ENCODE measurements at regions not wholly inside any gene's neighbourhood (a gene's known extent, or its start where the extent isn't known, plus 50 kb on each side); places are given as distances from the start of the nearest gene placed in this dataset.
A peak's percentile ranks its signal among the peaks of the same experiment; 100 is the strongest.

DNA sequence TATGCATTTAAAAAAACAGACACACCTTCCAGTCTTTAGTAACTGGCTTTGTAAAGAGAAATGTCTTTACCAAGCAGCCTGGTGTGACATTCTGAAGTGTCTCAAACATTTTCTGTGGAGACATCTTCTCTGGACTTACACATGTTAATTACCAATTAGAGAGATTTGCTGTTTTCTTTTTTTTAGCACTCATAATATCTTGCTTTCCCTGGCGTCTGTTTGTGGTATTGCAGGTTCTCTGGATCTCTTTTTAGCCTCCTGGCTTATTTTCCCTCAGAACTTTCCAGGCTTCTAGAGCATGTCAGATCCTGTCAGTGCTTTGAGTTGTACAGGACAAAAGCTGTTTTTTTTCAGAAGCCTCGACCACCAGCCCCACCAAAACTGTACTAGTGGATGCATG is 92.5 kb downstream of the MSX2 start:
- Mint-ChIP-seq H3K27ac (no peak overlapping the region), H3K9me3 (peaks cover 11% of the 10 kb centered on the region), H3K4me1 (no peaks in the 10 kb centered on the region), H3K36me3 (peaks cover 2% of the 10 kb centered on the region; the same call in 1 of the 2 replicates), H3K27me3 (ENCODE audit: low read depth) (no peaks in the 10 kb centered on the region), H3K4me3 (no peak overlapping the region)
- ATAC-seq (no peak), DNase-seq (ENCODE audit: low spot score) (no peak)
- ChIA-PET POLR2A (no interaction called here), CTCF (no interaction called here)
- TF ChIP-seq ZNF138 (CRISPR knock-in tag; conservative IDR thresholded peaks at IDR 0.05), result no peak
- TF ChIP-seq, protein P1, sequence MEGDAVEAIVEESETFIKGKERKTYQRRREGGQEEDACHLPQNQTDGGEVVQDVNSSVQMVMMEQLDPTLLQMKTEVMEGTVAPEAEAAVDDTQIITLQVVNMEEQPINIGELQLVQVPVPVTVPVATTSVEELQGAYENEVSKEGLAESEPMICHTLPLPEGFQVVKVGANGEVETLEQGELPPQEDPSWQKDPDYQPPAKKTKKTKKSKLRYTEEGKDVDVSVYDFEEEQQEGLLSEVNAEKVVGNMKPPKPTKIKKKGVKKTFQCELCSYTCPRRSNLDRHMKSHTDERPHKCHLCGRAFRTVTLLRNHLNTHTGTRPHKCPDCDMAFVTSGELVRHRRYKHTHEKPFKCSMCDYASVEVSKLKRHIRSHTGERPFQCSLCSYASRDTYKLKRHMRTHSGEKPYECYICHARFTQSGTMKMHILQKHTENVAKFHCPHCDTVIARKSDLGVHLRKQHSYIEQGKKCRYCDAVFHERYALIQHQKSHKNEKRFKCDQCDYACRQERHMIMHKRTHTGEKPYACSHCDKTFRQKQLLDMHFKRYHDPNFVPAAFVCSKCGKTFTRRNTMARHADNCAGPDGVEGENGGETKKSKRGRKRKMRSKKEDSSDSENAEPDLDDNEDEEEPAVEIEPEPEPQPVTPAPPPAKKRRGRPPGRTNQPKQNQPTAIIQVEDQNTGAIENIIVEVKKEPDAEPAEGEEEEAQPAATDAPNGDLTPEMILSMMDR (IDR thresholded peaks at IDR 0.05), result peak; percentile 46; the same call in 1 of the 2 replicates

DNA sequence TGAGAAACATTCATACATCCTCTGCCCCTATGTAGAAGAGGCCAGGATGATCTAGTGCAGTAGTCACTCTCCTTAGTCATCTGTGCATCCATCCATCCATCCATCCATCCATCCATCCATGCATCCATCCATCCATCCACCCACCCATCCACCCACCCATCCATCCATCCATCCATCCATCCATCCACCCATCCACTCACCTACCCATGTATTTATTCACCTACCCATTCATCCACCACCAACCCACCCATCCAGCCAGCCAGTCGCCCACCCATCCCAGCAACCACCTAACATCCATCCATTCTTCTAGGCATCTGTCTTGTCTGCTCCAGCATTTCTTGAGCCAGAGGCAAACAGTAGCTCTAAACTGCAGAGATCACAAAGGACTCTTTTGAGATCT is 87.1 kb downstream of the MSX2 start:
- Mint-ChIP-seq H3K9me3 (peaks cover 5% of the 10 kb centered on the region), H3K4me3 (no peak overlapping the region), H3K4me1 (peaks cover 8% of the 10 kb centered on the region; the same call in 1 of the 2 replicates), H3K27me3 (ENCODE audit: low read depth) (no peaks in the 10 kb centered on the region), H3K36me3 (no peaks in the 10 kb centered on the region; the same call in 1 of the 2 replicates), H3K27ac (no peak overlapping the region)
- TF ChIP-seq, protein P2, sequence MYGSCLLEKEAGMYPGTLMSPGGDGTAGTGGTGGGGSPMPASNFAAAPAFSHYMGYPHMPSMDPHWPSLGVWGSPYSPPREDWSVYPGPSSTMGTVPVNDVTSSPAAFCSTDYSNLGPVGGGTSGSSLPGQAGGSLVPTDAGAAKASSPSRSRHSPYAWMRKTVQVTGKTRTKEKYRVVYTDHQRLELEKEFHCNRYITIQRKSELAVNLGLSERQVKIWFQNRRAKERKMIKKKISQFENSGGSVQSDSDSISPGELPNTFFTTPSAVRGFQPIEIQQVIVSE (CRISPR knock-in tag; IDR thresholded peaks at IDR 0.05; ENCODE audit: borderline replicate concordance), result no peak
- no peak for TF ChIP-seq GRHL2 (CRISPR knock-in tag; IDR thresholded peaks at IDR 0.05; ENCODE audit: insufficient replicate concordance, severe bottlenecking)
- TF ChIP-seq CREB1 (CRISPR knock-in tag; IDR thresholded peaks at IDR 0.05), result no peak
- TF ChIP-seq ATF1 (CRISPR knock-in tag; IDR thresholded peaks at IDR 0.05), result no peak
- TF ChIP-seq, protein P3, sequence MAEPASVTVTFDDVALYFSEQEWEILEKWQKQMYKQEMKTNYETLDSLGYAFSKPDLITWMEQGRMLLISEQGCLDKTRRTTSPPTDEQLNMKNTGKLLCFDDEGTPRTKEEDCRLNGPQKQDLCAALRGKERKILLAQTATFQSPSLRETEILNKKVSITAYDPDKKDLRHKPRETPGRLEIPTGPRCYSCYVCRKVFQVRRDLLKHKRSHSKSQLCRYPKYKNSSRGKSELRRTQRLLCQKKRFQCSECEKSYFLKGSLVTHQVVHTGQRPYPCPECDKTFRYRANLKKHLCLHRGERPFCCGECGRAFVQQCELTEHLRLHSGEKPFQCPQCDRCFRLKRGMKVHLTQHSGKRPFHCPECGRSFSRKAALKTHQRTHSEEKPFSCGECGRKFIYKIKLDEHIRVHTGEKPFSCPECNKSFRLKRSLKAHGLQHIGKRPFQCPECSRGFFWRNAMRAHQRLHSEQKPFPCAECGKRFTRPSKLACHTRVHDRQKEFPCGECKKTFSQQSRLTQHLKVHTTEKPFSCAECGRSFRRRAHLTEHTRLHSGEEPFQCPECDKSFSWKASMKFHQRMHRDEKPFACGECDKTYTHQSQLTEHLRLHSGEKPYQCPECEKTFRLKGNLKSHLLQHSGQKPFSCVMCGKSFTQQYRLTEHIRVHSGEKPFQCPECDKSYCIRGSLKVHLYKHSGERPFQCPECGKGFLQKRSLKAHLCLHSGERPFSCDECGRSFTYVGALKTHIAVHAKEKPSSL (CRISPR knock-in tag; conservative IDR thresholded peaks at IDR 0.05), result no peak
- TF ChIP-seq, protein P4, sequence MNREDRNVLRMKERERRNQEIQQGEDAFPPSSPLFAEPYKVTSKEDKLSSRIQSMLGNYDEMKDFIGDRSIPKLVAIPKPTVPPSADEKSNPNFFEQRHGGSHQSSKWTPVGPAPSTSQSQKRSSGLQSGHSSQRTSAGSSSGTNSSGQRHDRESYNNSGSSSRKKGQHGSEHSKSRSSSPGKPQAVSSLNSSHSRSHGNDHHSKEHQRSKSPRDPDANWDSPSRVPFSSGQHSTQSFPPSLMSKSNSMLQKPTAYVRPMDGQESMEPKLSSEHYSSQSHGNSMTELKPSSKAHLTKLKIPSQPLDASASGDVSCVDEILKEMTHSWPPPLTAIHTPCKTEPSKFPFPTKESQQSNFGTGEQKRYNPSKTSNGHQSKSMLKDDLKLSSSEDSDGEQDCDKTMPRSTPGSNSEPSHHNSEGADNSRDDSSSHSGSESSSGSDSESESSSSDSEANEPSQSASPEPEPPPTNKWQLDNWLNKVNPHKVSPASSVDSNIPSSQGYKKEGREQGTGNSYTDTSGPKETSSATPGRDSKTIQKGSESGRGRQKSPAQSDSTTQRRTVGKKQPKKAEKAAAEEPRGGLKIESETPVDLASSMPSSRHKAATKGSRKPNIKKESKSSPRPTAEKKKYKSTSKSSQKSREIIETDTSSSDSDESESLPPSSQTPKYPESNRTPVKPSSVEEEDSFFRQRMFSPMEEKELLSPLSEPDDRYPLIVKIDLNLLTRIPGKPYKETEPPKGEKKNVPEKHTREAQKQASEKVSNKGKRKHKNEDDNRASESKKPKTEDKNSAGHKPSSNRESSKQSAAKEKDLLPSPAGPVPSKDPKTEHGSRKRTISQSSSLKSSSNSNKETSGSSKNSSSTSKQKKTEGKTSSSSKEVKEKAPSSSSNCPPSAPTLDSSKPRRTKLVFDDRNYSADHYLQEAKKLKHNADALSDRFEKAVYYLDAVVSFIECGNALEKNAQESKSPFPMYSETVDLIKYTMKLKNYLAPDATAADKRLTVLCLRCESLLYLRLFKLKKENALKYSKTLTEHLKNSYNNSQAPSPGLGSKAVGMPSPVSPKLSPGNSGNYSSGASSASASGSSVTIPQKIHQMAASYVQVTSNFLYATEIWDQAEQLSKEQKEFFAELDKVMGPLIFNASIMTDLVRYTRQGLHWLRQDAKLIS (CRISPR knock-in tag; IDR thresholded peaks at IDR 0.05; ENCODE audit: borderline replicate concordance), result no peak
- no peak for TF ChIP-seq SOX15 (CRISPR knock-in tag; IDR thresholded peaks at IDR 0.05)
- TF ChIP-seq ZNF121 (CRISPR knock-in tag; IDR thresholded peaks at IDR 0.05), result no peak
- TF ChIP-seq EMX1 (CRISPR knock-in tag; IDR thresholded peaks at IDR 0.05), result no peak
- TF ChIP-seq HMGA2 (CRISPR knock-in tag; IDR thresholded peaks at IDR 0.05), result no peak
- TF ChIP-seq, protein P5, sequence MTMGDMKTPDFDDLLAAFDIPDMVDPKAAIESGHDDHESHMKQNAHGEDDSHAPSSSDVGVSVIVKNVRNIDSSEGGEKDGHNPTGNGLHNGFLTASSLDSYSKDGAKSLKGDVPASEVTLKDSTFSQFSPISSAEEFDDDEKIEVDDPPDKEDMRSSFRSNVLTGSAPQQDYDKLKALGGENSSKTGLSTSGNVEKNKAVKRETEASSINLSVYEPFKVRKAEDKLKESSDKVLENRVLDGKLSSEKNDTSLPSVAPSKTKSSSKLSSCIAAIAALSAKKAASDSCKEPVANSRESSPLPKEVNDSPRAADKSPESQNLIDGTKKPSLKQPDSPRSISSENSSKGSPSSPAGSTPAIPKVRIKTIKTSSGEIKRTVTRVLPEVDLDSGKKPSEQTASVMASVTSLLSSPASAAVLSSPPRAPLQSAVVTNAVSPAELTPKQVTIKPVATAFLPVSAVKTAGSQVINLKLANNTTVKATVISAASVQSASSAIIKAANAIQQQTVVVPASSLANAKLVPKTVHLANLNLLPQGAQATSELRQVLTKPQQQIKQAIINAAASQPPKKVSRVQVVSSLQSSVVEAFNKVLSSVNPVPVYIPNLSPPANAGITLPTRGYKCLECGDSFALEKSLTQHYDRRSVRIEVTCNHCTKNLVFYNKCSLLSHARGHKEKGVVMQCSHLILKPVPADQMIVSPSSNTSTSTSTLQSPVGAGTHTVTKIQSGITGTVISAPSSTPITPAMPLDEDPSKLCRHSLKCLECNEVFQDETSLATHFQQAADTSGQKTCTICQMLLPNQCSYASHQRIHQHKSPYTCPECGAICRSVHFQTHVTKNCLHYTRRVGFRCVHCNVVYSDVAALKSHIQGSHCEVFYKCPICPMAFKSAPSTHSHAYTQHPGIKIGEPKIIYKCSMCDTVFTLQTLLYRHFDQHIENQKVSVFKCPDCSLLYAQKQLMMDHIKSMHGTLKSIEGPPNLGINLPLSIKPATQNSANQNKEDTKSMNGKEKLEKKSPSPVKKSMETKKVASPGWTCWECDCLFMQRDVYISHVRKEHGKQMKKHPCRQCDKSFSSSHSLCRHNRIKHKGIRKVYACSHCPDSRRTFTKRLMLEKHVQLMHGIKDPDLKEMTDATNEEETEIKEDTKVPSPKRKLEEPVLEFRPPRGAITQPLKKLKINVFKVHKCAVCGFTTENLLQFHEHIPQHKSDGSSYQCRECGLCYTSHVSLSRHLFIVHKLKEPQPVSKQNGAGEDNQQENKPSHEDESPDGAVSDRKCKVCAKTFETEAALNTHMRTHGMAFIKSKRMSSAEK (CRISPR knock-in tag; IDR thresholded peaks at IDR 0.05; ENCODE audit: borderline replicate concordance), result no peak
- TF ChIP-seq, protein P6, sequence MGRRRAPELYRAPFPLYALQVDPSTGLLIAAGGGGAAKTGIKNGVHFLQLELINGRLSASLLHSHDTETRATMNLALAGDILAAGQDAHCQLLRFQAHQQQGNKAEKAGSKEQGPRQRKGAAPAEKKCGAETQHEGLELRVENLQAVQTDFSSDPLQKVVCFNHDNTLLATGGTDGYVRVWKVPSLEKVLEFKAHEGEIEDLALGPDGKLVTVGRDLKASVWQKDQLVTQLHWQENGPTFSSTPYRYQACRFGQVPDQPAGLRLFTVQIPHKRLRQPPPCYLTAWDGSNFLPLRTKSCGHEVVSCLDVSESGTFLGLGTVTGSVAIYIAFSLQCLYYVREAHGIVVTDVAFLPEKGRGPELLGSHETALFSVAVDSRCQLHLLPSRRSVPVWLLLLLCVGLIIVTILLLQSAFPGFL (CRISPR knock-in tag; IDR thresholded peaks at IDR 0.05; ENCODE audit: borderline replicate concordance), result no peak
- no peak for TF ChIP-seq RELA (CRISPR knock-in tag; IDR thresholded peaks at IDR 0.05; ENCODE audit: borderline replicate concordance)
- TF ChIP-seq, protein P7, sequence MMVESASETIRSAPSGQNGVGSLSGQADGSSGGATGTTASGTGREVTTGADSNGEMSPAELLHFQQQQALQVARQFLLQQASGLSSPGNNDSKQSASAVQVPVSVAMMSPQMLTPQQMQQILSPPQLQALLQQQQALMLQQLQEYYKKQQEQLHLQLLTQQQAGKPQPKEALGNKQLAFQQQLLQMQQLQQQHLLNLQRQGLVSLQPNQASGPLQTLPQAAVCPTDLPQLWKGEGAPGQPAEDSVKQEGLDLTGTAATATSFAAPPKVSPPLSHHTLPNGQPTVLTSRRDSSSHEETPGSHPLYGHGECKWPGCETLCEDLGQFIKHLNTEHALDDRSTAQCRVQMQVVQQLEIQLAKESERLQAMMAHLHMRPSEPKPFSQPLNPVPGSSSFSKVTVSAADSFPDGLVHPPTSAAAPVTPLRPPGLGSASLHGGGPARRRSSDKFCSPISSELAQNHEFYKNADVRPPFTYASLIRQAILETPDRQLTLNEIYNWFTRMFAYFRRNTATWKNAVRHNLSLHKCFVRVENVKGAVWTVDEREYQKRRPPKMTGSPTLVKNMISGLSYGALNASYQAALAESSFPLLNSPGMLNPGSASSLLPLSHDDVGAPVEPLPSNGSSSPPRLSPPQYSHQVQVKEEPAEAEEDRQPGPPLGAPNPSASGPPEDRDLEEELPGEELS (CRISPR knock-in tag; IDR thresholded peaks at IDR 0.05), result no peak
- DNase-seq (ENCODE audit: low spot score) (no peak), ATAC-seq (no peak)
- ChIA-PET POLR2A (no interaction called here), CTCF (no interaction called here)

Measured in WTC11 (cell line).